ENCODE measurements at regions not wholly inside any gene's neighbourhood (a gene's known extent, or its start where the extent isn't known, plus 50 kb on each side); places are given as distances from the start of the nearest gene placed in this dataset.
"Not testable (repeated sequence)": the region's sequence is repeated elsewhere in the genome, so short reads cannot be mapped to it uniquely, and the experiment has no call there.

DNA sequence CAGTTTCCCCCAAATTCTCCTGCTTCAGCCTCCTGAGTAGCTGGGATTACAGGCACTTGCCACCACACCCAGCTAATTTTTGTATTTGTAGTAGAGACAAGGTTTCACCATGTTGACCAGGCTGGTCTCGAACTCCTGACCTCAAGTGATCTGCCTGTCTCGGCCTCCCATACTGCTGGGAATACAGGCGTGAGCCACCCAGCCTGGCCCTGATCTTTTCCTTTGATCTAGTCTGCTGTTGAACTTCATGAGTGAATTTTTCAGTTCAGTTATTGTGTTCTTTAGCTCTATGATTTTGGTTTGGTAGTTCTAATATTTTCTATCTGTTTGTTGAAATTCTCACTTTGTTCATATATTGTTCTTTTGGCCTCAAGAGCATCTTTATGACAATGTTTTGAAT is 83.4 kb upstream of the RAP2C start:
- DNase-seq, result not testable (repeated sequence)

- no peak for DNase-seq
Measured at GRCh38 chrX:132294776-132295495, 75.7 kb upstream of the RAP2C start.

DNA sequence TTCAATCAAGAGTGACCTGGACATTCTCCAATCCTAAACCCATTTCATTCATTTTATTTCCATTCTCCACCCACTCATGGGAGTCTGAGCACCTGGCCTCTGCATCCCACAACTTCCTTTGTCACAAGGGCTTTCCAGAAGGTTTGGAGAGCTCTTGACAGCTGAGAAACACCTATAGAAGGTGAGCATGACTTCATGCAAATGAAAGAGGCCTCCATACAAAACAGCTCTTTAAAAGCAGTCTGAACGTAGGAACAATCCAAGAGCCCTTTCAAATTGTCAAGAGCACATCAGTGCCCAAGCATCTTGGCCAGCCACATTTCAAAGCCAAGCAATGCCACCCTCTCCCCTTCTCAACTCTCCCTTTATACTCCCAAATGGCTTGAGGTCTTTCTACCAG is 74.9 kb upstream of the RAP2C start:
- DNase-seq, result no peak

DNA sequence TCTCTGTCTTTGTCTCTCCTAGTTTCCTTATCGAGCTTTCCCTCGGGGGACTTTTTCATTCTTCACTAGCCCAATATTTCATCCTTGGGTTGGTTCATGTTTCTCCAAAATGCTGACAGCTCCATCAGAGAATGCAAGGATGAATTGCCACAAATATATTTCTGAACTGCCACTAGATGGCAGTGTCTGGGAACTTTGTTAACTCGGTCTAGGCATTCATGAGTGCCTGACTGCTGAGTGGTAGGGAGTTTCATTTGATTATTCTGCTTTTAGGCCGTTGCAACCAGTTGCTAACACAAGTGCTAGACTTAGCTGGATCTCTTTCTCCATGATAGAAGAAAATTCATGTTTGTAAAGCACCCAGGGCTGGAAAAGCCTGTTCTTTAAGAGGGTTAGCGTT is 73.5 kb upstream of the RAP2C start:
- peak; percentile 16 for DNase-seq

DNA sequence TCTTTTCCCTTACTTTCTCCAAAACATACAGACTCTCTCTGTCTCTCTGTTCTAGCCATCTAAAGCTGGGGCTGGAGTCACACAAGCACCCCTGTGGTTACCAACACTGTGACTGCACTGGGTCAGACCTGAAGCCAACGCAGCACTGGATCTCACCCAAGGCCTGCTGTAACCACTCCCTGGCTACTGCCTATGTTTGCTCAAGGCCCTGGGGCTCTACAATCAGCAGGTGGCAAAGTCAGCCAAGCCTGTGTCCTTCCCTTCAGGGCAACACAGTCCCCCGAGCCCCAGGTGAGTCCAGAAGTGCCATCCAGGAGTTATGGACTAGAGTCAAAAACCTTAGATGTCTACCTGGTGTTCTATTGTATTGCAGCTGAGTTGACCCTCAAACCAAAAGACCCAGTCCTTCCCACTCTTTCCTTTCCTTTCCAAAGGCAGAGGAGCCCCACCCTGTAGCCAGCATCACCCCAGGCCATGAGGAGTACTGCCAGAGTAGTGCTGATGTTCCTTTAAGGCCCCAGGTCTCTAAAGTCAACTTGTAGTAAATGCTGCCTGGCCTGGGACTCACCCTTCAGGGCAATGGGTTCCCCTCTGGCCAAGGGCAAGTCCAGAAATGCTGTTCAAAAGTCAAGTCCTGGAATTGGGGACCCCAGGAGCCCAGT is 58.8 kb upstream of the RAP2C start:
- DNase-seq, result no peak

DNA sequence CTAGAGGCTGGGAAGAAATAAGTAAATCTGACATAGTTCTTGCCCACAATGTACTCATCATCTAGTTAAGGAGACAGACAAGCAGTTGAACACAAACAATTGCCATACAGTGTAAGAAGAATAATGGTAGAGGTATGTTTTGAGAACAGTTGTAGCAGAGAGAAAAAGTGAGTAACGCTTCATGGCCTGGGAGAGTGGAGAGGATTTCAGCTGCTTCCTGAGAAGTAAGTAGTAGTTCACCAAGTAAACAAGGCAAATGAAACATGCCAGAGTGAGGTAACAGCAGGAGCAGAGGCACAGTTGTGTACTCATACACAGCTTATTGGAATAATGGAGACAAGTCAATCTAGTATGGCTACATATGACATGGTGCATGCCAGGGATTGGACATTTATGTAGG is 53.6 kb upstream of the RAP2C start:
- DNase-seq, result no peak

DNA sequence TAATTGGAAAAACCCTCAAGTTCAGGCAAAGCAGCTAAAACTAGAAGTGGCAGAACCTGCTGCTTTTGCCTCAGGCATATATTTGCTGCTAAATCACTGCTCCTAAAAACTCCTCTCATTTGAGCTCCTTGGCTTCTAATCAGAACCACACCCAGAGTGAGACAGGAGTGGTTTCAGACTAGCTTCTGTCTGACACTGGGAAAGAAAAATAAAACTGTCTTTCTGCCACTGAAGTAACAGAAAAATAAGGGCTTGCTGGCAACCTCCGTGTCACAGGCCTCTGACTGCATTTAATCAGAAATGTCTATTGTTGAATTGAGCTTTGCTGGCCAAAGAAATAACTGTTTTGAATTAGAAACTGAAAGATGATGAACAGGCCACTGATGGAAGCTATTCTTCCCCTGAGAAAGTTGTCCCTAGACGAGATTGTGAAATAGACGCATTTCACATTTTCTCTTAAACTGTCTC is 52.1 kb upstream of the RAP2C start:
- no peak for DNase-seq

DNA sequence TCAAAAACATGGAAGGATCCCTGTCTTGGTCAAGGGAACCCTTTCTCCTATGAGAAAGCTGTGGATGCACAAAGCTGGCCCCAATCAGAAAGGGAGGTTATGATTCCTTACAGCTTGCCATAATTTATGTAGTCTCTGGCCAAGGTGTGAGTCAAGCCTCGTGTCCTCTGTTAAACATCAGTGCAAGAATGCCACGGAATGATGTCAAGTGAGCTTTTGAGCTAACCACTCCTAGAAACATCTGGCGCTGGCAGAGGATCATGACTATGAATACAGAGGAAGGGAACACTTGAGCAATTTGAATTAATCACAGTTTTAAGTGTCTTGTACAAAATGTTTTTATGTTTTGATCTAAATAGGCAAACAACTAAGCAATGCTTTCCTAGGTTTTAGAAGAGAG is 51.5 kb upstream of the RAP2C start:
- DNase-seq, result no peak

DNA sequence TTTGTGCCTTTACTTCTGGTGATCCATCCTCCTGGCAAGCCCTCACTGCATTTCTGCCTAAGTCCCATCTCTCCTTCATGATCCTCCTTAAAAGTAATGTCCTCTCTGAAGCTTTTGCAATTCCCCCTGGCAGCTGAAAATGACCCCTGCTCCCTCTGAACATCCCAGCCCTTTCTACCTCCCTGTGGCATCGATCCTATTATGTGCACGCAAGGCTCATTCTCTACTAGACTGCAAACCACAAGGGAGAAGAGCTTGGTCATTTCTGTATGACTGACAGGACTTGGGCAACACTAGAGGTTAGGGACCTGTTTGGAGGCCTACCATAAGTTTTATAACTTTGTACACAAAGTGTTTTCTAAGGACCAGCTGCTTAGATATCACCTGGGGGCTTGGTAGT is 50.8 kb upstream of the RAP2C start:
- no peak for DNase-seq

Measured in stimulated activated CD4-positive, alpha-beta T cell treated with anti-CD3 and anti-CD28 coated beads, Interleukin-4, amount 100 ng/mL, for 24 hours (primary cell).